Hepatocyte (in vitro differentiated cells): ENCODE measurements at regions not wholly inside any gene's neighbourhood (a gene's known extent, or its start where the extent isn't known, plus 50 kb on each side); places are given as distances from the start of the nearest gene placed in this dataset.

Experiments
- EZH2 ChIP-seq: fragments of 200-600 bp; sonication (generic); IDR thresholded peaks from 2 replicates; pipeline ENCODE4 v1.6.1; 2016; ENCODE audit warnings: antibody characterized with exemption, mild to moderate bottlenecking, borderline replicate concordance
- EZH2phosphoT487 ChIP-seq: fragments of 200-600 bp; sonication (generic); IDR thresholded peaks from one replicate; pipeline ENCODE4 v1.6.1; 2018; ENCODE audit warnings: antibody characterized with exemption, mild to moderate bottlenecking, low read depth, moderate library complexity; ENCODE audit not compliant: unreplicated experiment, severe bottlenecking
- TF ChIP-seq, protein P1 (sequence below): fragments of 200-600 bp; sonication (generic); IDR thresholded peaks from 2 replicates; pipeline ENCODE4 v1.5.1; 2016; ENCODE audit warnings: antibody characterized with exemption, mild to moderate bottlenecking; ENCODE audit not compliant: poor library complexity

- TF ChIP-seq EZH2 (no peak), EZH2phosphoT487 (no peak)
- TF ChIP-seq, protein P1, sequence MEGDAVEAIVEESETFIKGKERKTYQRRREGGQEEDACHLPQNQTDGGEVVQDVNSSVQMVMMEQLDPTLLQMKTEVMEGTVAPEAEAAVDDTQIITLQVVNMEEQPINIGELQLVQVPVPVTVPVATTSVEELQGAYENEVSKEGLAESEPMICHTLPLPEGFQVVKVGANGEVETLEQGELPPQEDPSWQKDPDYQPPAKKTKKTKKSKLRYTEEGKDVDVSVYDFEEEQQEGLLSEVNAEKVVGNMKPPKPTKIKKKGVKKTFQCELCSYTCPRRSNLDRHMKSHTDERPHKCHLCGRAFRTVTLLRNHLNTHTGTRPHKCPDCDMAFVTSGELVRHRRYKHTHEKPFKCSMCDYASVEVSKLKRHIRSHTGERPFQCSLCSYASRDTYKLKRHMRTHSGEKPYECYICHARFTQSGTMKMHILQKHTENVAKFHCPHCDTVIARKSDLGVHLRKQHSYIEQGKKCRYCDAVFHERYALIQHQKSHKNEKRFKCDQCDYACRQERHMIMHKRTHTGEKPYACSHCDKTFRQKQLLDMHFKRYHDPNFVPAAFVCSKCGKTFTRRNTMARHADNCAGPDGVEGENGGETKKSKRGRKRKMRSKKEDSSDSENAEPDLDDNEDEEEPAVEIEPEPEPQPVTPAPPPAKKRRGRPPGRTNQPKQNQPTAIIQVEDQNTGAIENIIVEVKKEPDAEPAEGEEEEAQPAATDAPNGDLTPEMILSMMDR = no peak
These were observed 401.9 kb downstream of the THBS2 start for GRCh38 chr6:168851460-168852375.
